CD8-positive, alpha-beta memory T cell (primary cell): ENCODE measurements at regions not wholly inside any gene's neighbourhood (a gene's known extent, or its start where the extent isn't known, plus 50 kb on each side); places are given as distances from the start of the nearest gene placed in this dataset.

ENCODE experiments used
- CTCF ChIA-PET: fragments of 350-600 bp; sonication (Branson Sonifier 250); formaldehyde crosslinking; loops from one replicate; lab custom pipeline; 2021; ENCODE audit warnings: antibody characterized with exemption; lab: Charles Lee
- POLR2A ChIA-PET: fragments of 350-600 bp; sonication (Branson Sonifier 250); formaldehyde crosslinking; loops from one replicate; lab custom pipeline; 2021; ENCODE audit warnings: antibody characterized with exemption; lab: Charles Lee
- DNase-seq, 5 donors: peaks; one replicate each; pipeline versions ENCODE4 v3.0.0 to v3.0.0-alpha.2; 2020 to 2022; ENCODE audit warnings: mixed read lengths in 1 of 5
- H3K27ac ChIP-seq: one replicate; pipeline ENCODE4 v1.7.0; 2013; ENCODE audit warnings: low read depth, mild to moderate bottlenecking, low read length, moderate library complexity
- H3K27me3 ChIP-seq: 2 replicates; pipeline ENCODE4 v1.7.0; 2013; ENCODE audit warnings: low read length, mild to moderate bottlenecking; ENCODE audit not compliant: insufficient read depth, poor library complexity, severe bottlenecking
- H3K36me3 ChIP-seq: 2 replicates; pipeline ENCODE4 v1.7.0; 2013; ENCODE audit warnings: mild to moderate bottlenecking, low read length, moderate library complexity; ENCODE audit not compliant: insufficient read depth
- H3K4me1 ChIP-seq: 2 replicates; pipeline ENCODE4 v1.7.0; 2013; ENCODE audit warnings: mild to moderate bottlenecking, low read length, moderate library complexity; ENCODE audit not compliant: insufficient read depth
- H3K4me3 ChIP-seq: 2 replicates; pipeline ENCODE4 v1.7.0; 2013; ENCODE audit warnings: mild to moderate bottlenecking, low read length
- H3K9me3 ChIP-seq: 2 replicates; pipeline ENCODE4 v1.7.0; 2013; ENCODE audit warnings: mild to moderate bottlenecking, low read length
- H3K27ac Mint-ChIP-seq, 8 donors: one replicate each; pipeline ENCODE4 v1.8.0; 2020 to 2021; ENCODE audit warnings: mixed read lengths in 8 of 8, mild to moderate bottlenecking in 6 of 8, inconsistent platforms in 3 of 8, moderate library complexity in 3 of 8
- H3K27me3 Mint-ChIP-seq, 2 donors: one replicate each; pipeline ENCODE4 v1.8.0; 2020 to 2021; ENCODE audit warnings: mixed read lengths in 2 of 2, mild to moderate bottlenecking in 1 of 2, moderate library complexity in 1 of 2
- H3K36me3 Mint-ChIP-seq, 3 donors: one replicate each; pipeline ENCODE4 v1.8.0; 2020 to 2021; ENCODE audit warnings: mixed read lengths in 3 of 3, inconsistent platforms in 1 of 3, mild to moderate bottlenecking in 1 of 3
- H3K4me1 Mint-ChIP-seq, 3 donors: one replicate each; pipeline ENCODE4 v1.8.0; 2020 to 2021; ENCODE audit warnings: mixed read lengths in 3 of 3, inconsistent platforms in 1 of 3, mild to moderate bottlenecking in 1 of 3
- H3K4me3 Mint-ChIP-seq, 7 donors: one replicate each; pipeline ENCODE4 v1.8.0; 2020 to 2021; ENCODE audit warnings: mixed read lengths in 7 of 7, mild to moderate bottlenecking in 6 of 7, moderate library complexity in 4 of 7, inconsistent platforms in 2 of 7
- H3K9me3 Mint-ChIP-seq, 5 donors: one replicate each; pipeline ENCODE4 v1.8.0; 2020 to 2022; ENCODE audit warnings: mixed read lengths in 5 of 5, mild to moderate bottlenecking in 3 of 5, moderate library complexity in 2 of 5, inconsistent platforms in 1 of 5

GRCh38 chr14:71749613-71750238, 182.5 kb upstream of the RGS6 start:
- Histone ChIP-seq H3K4me1 (peaks cover 4% of the 10 kb centered on the region), H3K4me3 (no peak overlapping the region), H3K27me3 (no peaks in the 10 kb centered on the region), H3K36me3 (no peaks in the 10 kb centered on the region), H3K27ac (no peak overlapping the region), H3K9me3 (no peaks in the 10 kb centered on the region)
- peaks cover 0 to 6% (median 0%) of the 10 kb centered on the region in 3 donors for H3K4me1 Mint-ChIP-seq
- peak overlapping the region in 1 of 8 donors; percentile 44 for H3K27ac Mint-ChIP-seq
- H3K27me3 Mint-ChIP-seq: peaks cover 0 to 8% of the 10 kb centered on the region in 2 donors
- POLR2A ChIA-PET: no interaction called here
- no peak overlapping the region for H3K4me3 Mint-ChIP-seq
- CTCF ChIA-PET: interaction anchor here (1.7 to 9.7 kb wide), 2 partner anchors 9 to 611 kb away, joined by 5 to 133 read pairs; no protein-coding TSS in a partner anchor
- peaks cover 0 to 9% (median 1%) of the 10 kb centered on the region in 3 donors for H3K36me3 Mint-ChIP-seq
- H3K9me3 Mint-ChIP-seq: peaks cover 4 to 13% (median 9%) of the 10 kb centered on the region in 5 donors
- DNase-seq: no peak

- Histone ChIP-seq H3K4me3 (no peak overlapping the region), H3K4me1 (peaks cover 4% of the 10 kb centered on the region), H3K9me3 (no peaks in the 10 kb centered on the region), H3K36me3 (no peaks in the 10 kb centered on the region), H3K27ac (no peak overlapping the region), H3K27me3 (no peaks in the 10 kb centered on the region)
- Mint-ChIP-seq H3K36me3 (peaks cover 0 to 9% (median 1%) of the 10 kb centered on the region in 3 donors), H3K9me3 (peaks cover 4 to 13% (median 9%) of the 10 kb centered on the region in 5 donors), H3K4me3 (no peak overlapping the region), H3K4me1 (peaks cover 0 to 6% (median 0%) of the 10 kb centered on the region in 3 donors), H3K27me3 (peaks cover 0 to 7% of the 10 kb centered on the region in 2 donors), H3K27ac (no peak overlapping the region)
- POLR2A ChIA-PET: no interaction called here
- no peak for DNase-seq
- CTCF ChIA-PET: interaction anchor here (0.7 to 9.7 kb wide), 2 partner anchors 613 to 648 kb away, joined by 3 to 133 read pairs; no protein-coding TSS in a partner anchor
These were observed 181.0 kb upstream of the RGS6 start for GRCh38 chr14:71751264-71751663.

GRCh38 chr14:71752111-71752738, 180.0 kb upstream of the RGS6 start:
- peaks cover 0 to 6% (median 0%) of the 10 kb centered on the region in 3 donors for H3K4me1 Mint-ChIP-seq
- no peak overlapping the region for H3K27ac ChIP-seq
- no peak overlapping the region for H3K4me3 ChIP-seq
- ChIA-PET POLR2A (no interaction called here), CTCF (interaction anchor here (0.9 to 9.7 kb wide), 17 partner anchors 9 to 648 kb away, joined by 3 to 133 read pairs (median 5); no protein-coding TSS in a partner anchor)
- H3K27me3 ChIP-seq: no peaks in the 10 kb centered on the region
- H3K27ac Mint-ChIP-seq: no peak overlapping the region
- H3K4me3 Mint-ChIP-seq: no peak overlapping the region
- peaks cover 4% of the 10 kb centered on the region for H3K4me1 ChIP-seq
- peaks cover 0 to 5% of the 10 kb centered on the region in 2 donors for H3K27me3 Mint-ChIP-seq
- peaks cover 0 to 9% (median 1%) of the 10 kb centered on the region in 3 donors for H3K36me3 Mint-ChIP-seq
- no peaks in the 10 kb centered on the region for H3K9me3 ChIP-seq
- H3K36me3 ChIP-seq: no peaks in the 10 kb centered on the region
- no peak for DNase-seq
- H3K9me3 Mint-ChIP-seq: peaks cover 4 to 13% (median 9%) of the 10 kb centered on the region in 5 donors

GRCh38 chr14:71753126-71753830, 179.0 kb upstream of the RGS6 start:
- no peaks in the 10 kb centered on the region for H3K27me3 ChIP-seq
- Mint-ChIP-seq H3K4me3 (peak overlapping the region in 1 of 7 donors; percentile 9), H3K27me3 (peaks cover 0 to 3% of the 10 kb centered on the region in 2 donors), H3K27ac (no peak overlapping the region), H3K4me1 (peaks cover 0 to 6% (median 0%) of the 10 kb centered on the region in 3 donors), H3K36me3 (peaks cover 0 to 6% (median 1%) of the 10 kb centered on the region in 3 donors), H3K9me3 (peaks cover 4 to 7% (median 5%) of the 10 kb centered on the region in 5 donors)
- H3K27ac ChIP-seq: no peak overlapping the region
- no peak overlapping the region for H3K4me3 ChIP-seq
- ChIA-PET POLR2A (no interaction called here), CTCF (interaction anchor here (0.7 to 9.7 kb wide), 20 partner anchors 9 to 649 kb away, joined by 3 to 133 read pairs (median 4); no protein-coding TSS in a partner anchor)
- peak; percentile 47 to 76 (median 57) for DNase-seq
- no peaks in the 10 kb centered on the region for H3K36me3 ChIP-seq
- H3K4me1 ChIP-seq: peaks cover 4% of the 10 kb centered on the region
- no peaks in the 10 kb centered on the region for H3K9me3 ChIP-seq

GRCh38 chr14:71753976-71754375, 178.3 kb upstream of the RGS6 start:
- ChIA-PET CTCF (interaction anchor here (9.7 kb wide), 1 partner anchor 616 kb away, joined by 133 read pairs; no protein-coding TSS in a partner anchor), POLR2A (no interaction called here)
- DNase-seq: no peak

GRCh38 chr14:71754422-71755095, 177.7 kb upstream of the RGS6 start:
- DNase-seq: no peak
- H3K27ac Mint-ChIP-seq: no peak overlapping the region
- peaks cover 4% of the 10 kb centered on the region for H3K4me1 ChIP-seq
- H3K9me3 ChIP-seq: no peaks in the 10 kb centered on the region
- no peaks in the 10 kb centered on the region for H3K36me3 ChIP-seq
- no peaks in the 10 kb centered on the region for H3K36me3 Mint-ChIP-seq
- no peaks in the 10 kb centered on the region for H3K9me3 Mint-ChIP-seq
- ChIA-PET CTCF (interaction anchor here (1.4 to 9.7 kb wide), 2 partner anchors 616 to 623 kb away, joined by 3 to 133 read pairs; no protein-coding TSS in a partner anchor), POLR2A (no interaction called here)
- no peaks in the 10 kb centered on the region for H3K27me3 ChIP-seq
- peaks cover 0 to 6% (median 0%) of the 10 kb centered on the region in 3 donors for H3K4me1 Mint-ChIP-seq
- no peak overlapping the region for H3K4me3 ChIP-seq
- peaks cover 0 to under 1% of the 10 kb centered on the region in 2 donors for H3K27me3 Mint-ChIP-seq
- no peak overlapping the region for H3K4me3 Mint-ChIP-seq
- H3K27ac ChIP-seq: no peak overlapping the region

More at GRCh38 chr14:71753976-71754375, 178.3 kb upstream of the RGS6 start:
- peaks cover under 1 to 4% (median 3%) of the 10 kb centered on the region in 5 donors for H3K9me3 Mint-ChIP-seq
- Histone ChIP-seq H3K36me3 (no peaks in the 10 kb centered on the region), H3K27me3 (no peaks in the 10 kb centered on the region), H3K4me1 (peaks cover 4% of the 10 kb centered on the region), H3K9me3 (no peaks in the 10 kb centered on the region), H3K4me3 (no peak overlapping the region), H3K27ac (no peak overlapping the region)
- no peak overlapping the region for H3K27ac Mint-ChIP-seq
- peaks cover 0 to 6% (median 0%) of the 10 kb centered on the region in 3 donors for H3K4me1 Mint-ChIP-seq
- no peaks in the 10 kb centered on the region for H3K27me3 Mint-ChIP-seq
- peaks cover 0 to 4% (median under 1%) of the 10 kb centered on the region in 3 donors for H3K36me3 Mint-ChIP-seq
- no peak overlapping the region for H3K4me3 Mint-ChIP-seq

GRCh38 chr14:71758229-71758951, 173.8 kb upstream of the RGS6 start:
- Histone ChIP-seq H3K4me1 (no peaks in the 10 kb centered on the region), H3K4me3 (no peak overlapping the region), H3K36me3 (no peaks in the 10 kb centered on the region), H3K9me3 (no peaks in the 10 kb centered on the region), H3K27me3 (no peaks in the 10 kb centered on the region), H3K27ac (no peak overlapping the region)
- H3K9me3 Mint-ChIP-seq: no peaks in the 10 kb centered on the region
- no peaks in the 10 kb centered on the region for H3K4me1 Mint-ChIP-seq
- POLR2A ChIA-PET: no interaction called here
- H3K36me3 Mint-ChIP-seq: no peaks in the 10 kb centered on the region
- H3K27me3 Mint-ChIP-seq: peaks cover 5 to 18% of the 10 kb centered on the region in 2 donors
- no peak overlapping the region for H3K27ac Mint-ChIP-seq
- CTCF ChIA-PET: interaction anchor here (0.7 to 2.4 kb wide), 2 partner anchors 9 to 20 kb away, joined by 3 to 5 read pairs; no protein-coding TSS in a partner anchor
- H3K4me3 Mint-ChIP-seq: no peak overlapping the region
- no peak for DNase-seq
